ENCODE measurements at regions not wholly inside any gene's neighbourhood (a gene's known extent, or its start where the extent isn't known, plus 50 kb on each side); places are given as distances from the start of the nearest gene placed in this dataset.

DNA sequence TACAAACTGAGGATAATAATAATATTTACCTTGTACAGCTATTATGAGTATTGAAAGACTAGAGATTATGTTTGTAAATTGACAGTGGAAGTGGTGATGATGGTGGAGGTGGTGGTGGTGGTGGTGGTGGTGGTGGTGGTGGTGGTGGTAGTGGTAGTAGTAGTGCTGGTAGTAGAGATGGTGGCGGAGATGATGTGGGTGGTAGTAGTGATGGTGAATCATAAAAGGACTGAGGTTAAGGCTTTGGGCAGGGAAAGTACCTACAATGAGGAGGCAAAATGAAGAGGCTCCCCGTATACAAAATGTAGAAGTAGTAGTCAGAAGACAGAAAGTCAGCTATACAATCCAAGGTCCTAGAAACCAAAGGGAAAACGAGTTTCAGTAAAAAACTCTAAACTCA is 214.1 kb downstream of the BCOR start:
- no peaks in the 10 kb centered on the region for H3K36me3 Mint-ChIP-seq
- no peaks in the 10 kb centered on the region for H3K27me3 Mint-ChIP-seq
- no peaks in the 10 kb centered on the region for H3K4me1 ChIP-seq (ENCODE audit: insufficient read depth, low read length)
- no peaks in the 10 kb centered on the region for H3K36me3 ChIP-seq (ENCODE audit: insufficient read depth, low read length)
- H3K27ac Mint-ChIP-seq = peak overlapping the region in 4 of 7 donors; percentile 9 to 72 (median 48)
- peak in 1 of 5 donors; percentile 8 for DNase-seq
- peaks cover 2 to 11% (median 8%) of the 10 kb centered on the region in 4 donors for H3K4me1 Mint-ChIP-seq
- peaks cover 0 to 5% (median 2%) of the 10 kb centered on the region in 8 donors for H3K9me3 Mint-ChIP-seq
- H3K4me3 ChIP-seq (ENCODE audit: low read length in 2 of 2) = no peak overlapping the region
- no peak overlapping the region for H3K4me3 Mint-ChIP-seq
- ChIA-PET POLR2A (ENCODE audit: partially characterized antibody) (no interaction called here), CTCF (ENCODE audit: partially characterized antibody) (no interaction called here)
- intact Hi-C loops (cut with micrococcal nuclease) = no loop called here
- H3K27ac ChIP-seq (ENCODE audit: low read depth, low read length) = no peak overlapping the region
- no peaks in the 10 kb centered on the region for H3K9me3 ChIP-seq (ENCODE audit: control insufficient read depth in 1 of 2, low read length in 2 of 2)
- no peaks in the 10 kb centered on the region for H3K27me3 ChIP-seq (ENCODE audit: insufficient read depth, low read length)

DNA sequence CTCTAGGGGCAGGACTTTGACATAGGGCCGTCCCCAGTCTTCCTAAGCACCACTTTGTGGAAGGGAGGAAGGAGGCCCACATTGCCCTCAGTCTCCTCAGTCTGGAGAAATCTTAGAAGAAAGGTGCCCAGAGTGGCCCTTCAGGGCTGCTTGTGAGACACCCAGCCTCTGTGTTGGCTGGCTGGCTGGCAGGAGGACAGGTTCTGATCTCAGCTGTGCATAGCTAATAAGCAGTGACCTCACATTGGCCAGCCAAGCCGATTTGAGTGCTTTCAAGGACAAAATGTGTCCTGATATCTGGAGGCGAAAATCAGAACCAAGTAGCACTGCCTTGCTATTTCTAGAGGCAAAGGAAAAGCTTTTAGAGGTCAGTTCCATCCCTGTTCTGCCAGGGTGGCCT is 211.5 kb downstream of the BCOR start:
- H3K27ac ChIP-seq (ENCODE audit: low read depth, low read length) = no peak overlapping the region
- Mint-ChIP-seq H3K4me1 (peaks cover 3 to 20% (median 8%) of the 10 kb centered on the region in 4 donors), H3K27ac (no peak overlapping the region), H3K27me3 (no peaks in the 10 kb centered on the region), H3K36me3 (no peaks in the 10 kb centered on the region), H3K9me3 (peaks cover 0 to 5% (median 2%) of the 10 kb centered on the region in 8 donors), H3K4me3 (no peak overlapping the region)
- no peaks in the 10 kb centered on the region for H3K36me3 ChIP-seq (ENCODE audit: insufficient read depth, low read length)
- ChIA-PET CTCF (ENCODE audit: partially characterized antibody) (no interaction called here), POLR2A (ENCODE audit: partially characterized antibody) (no interaction called here)
- H3K4me3 ChIP-seq (ENCODE audit: low read length in 2 of 2) = no peak overlapping the region
- H3K27me3 ChIP-seq (ENCODE audit: insufficient read depth, low read length) = no peaks in the 10 kb centered on the region
- H3K4me1 ChIP-seq (ENCODE audit: insufficient read depth, low read length) = peaks cover under 1% of the 10 kb centered on the region
- intact Hi-C loops (cut with micrococcal nuclease) = no loop called here
- no peaks in the 10 kb centered on the region for H3K9me3 ChIP-seq (ENCODE audit: control insufficient read depth in 1 of 2, low read length in 2 of 2)
- no peak for DNase-seq

DNA sequence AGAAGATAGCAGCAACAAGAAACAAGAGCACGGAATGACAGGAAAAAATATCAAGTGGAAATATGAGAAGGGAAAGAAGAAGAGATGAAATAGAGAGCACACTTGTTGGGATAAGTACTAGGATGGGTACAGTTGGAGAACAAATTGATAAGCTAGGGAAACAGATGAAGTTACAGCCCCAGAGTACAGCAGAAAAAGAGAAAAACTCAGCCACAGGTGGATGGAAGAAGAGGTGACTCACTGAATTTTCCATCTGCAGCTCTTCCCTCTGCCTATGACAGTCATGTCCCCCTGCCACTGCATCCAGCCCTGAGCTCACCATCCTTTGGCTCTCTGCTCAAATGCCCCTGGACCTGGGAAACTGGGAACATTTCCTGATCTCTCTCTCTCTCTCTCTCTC is 209.0 kb downstream of the BCOR start:
- Histone ChIP-seq H3K4me1 (ENCODE audit: insufficient read depth, low read length) (peaks cover 9% of the 10 kb centered on the region), H3K9me3 (ENCODE audit: control insufficient read depth in 1 of 2, low read length in 2 of 2) (no peaks in the 10 kb centered on the region), H3K27me3 (ENCODE audit: insufficient read depth, low read length) (no peaks in the 10 kb centered on the region), H3K36me3 (ENCODE audit: insufficient read depth, low read length) (no peaks in the 10 kb centered on the region), H3K4me3 (ENCODE audit: low read length in 2 of 2) (no peak overlapping the region), H3K27ac (ENCODE audit: low read depth, low read length) (no peak overlapping the region)
- Mint-ChIP-seq H3K4me1 (peaks cover 12 to 20% (median 13%) of the 10 kb centered on the region in 4 donors), H3K4me3 (no peak overlapping the region), H3K27me3 (no peaks in the 10 kb centered on the region), H3K27ac (peak overlapping the region in 2 of 7 donors; percentile 57 to 58), H3K36me3 (no peaks in the 10 kb centered on the region), H3K9me3 (peaks cover 0 to 3% (median 0%) of the 10 kb centered on the region in 8 donors)
- ChIA-PET POLR2A (ENCODE audit: partially characterized antibody) (no interaction called here), CTCF (ENCODE audit: partially characterized antibody) (no interaction called here)
- DNase-seq = no peak
- intact Hi-C loops (cut with micrococcal nuclease) = no loop called here

DNA sequence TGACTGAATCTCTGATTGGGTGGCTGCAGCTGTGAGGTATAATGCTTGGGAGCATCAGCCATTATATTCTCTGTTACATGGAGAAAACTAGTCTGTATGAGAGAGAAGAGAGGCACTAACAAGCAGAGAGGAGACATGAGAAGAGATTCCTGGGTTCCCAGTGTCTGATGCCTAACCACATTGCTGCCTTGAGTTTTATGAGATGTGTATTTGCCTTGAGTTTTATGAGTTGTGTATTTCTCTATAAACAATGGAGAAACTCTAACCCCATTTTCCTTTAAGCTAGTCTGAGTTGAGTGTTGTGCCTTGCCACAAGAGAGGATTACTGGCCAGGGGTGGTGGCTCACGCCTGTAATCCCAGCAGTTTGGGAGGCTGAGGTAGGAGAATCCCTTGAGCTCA is 208.1 kb downstream of the BCOR start:
- POLR2A ChIA-PET (ENCODE audit: partially characterized antibody) = no interaction called here
- no peaks in the 10 kb centered on the region for H3K36me3 ChIP-seq (ENCODE audit: insufficient read depth, low read length)
- H3K9me3 ChIP-seq (ENCODE audit: control insufficient read depth in 1 of 2, low read length in 2 of 2) = no peaks in the 10 kb centered on the region
- Mint-ChIP-seq H3K4me1 (peaks cover 6 to 17% (median 9%) of the 10 kb centered on the region in 4 donors), H3K27ac (no peak overlapping the region), H3K9me3 (no peaks in the 10 kb centered on the region), H3K4me3 (no peak overlapping the region), H3K27me3 (no peaks in the 10 kb centered on the region), H3K36me3 (no peaks in the 10 kb centered on the region)
- intact Hi-C loops (cut with micrococcal nuclease) = no loop called here
- CTCF ChIA-PET (ENCODE audit: partially characterized antibody) = no interaction called here
- H3K27ac ChIP-seq (ENCODE audit: low read depth, low read length) = no peak overlapping the region
- H3K4me3 ChIP-seq (ENCODE audit: low read length in 2 of 2) = no peak overlapping the region
- no peaks in the 10 kb centered on the region for H3K27me3 ChIP-seq (ENCODE audit: insufficient read depth, low read length)
- peaks cover 9% of the 10 kb centered on the region for H3K4me1 ChIP-seq (ENCODE audit: insufficient read depth, low read length)
- no peak for DNase-seq

DNA sequence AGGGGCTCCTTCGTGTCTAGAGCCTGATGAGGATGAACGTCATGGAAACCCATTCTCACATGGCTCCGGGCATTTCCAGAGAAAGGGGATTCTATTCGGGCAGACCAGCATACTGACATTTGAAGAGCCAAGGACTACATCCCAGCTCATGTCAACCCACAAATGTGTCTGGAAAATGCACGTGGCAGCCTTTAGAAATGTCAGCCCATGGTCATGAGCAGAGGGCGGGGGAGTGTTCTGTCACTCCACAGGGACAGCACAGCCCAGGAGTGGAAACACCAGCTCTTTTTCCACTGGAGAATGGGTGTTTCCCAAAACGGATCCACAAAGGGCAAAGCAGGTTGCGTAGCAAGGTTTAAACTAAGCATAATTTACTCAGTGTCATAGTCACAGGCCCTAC is 207.0 kb downstream of the BCOR start:
- intact Hi-C loops (cut with micrococcal nuclease) = no loop called here
- Histone ChIP-seq H3K27me3 (ENCODE audit: insufficient read depth, low read length) (no peaks in the 10 kb centered on the region), H3K4me3 (ENCODE audit: low read length in 2 of 2) (no peak overlapping the region), H3K4me1 (ENCODE audit: insufficient read depth, low read length) (peaks cover 9% of the 10 kb centered on the region), H3K36me3 (ENCODE audit: insufficient read depth, low read length) (no peaks in the 10 kb centered on the region), H3K9me3 (ENCODE audit: control insufficient read depth in 1 of 2, low read length in 2 of 2) (no peaks in the 10 kb centered on the region), H3K27ac (ENCODE audit: low read depth, low read length) (no peak overlapping the region)
- Mint-ChIP-seq H3K9me3 (no peaks in the 10 kb centered on the region), H3K4me1 (peaks cover 6 to 17% (median 9%) of the 10 kb centered on the region in 4 donors), H3K4me3 (no peak overlapping the region), H3K27ac (no peak overlapping the region), H3K27me3 (no peaks in the 10 kb centered on the region), H3K36me3 (no peaks in the 10 kb centered on the region)
- DNase-seq = no peak
- POLR2A ChIA-PET (ENCODE audit: partially characterized antibody) = no interaction called here
- CTCF ChIA-PET (ENCODE audit: partially characterized antibody) = no interaction called here

DNA sequence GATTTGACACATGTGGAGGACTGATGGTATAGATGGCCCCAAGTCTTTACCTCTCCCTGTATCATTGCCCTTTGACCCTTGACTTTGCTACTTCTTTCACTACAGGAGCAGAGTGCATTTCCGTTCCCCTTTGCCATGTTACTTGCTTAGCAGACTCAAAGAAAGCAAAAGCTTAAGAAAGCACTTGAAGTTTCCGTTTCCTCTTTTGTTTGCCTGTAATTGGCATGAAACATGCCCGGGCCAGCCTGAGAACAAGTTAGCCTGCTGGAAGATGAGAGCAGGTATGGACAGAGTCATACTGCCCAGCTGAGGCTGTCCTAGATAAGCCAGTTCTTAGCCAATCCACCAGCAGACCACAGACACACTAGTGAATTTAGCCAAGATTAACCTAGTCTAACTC is 206.0 kb downstream of the BCOR start:
- H3K27ac ChIP-seq (ENCODE audit: low read depth, low read length) = no peak overlapping the region

DNA sequence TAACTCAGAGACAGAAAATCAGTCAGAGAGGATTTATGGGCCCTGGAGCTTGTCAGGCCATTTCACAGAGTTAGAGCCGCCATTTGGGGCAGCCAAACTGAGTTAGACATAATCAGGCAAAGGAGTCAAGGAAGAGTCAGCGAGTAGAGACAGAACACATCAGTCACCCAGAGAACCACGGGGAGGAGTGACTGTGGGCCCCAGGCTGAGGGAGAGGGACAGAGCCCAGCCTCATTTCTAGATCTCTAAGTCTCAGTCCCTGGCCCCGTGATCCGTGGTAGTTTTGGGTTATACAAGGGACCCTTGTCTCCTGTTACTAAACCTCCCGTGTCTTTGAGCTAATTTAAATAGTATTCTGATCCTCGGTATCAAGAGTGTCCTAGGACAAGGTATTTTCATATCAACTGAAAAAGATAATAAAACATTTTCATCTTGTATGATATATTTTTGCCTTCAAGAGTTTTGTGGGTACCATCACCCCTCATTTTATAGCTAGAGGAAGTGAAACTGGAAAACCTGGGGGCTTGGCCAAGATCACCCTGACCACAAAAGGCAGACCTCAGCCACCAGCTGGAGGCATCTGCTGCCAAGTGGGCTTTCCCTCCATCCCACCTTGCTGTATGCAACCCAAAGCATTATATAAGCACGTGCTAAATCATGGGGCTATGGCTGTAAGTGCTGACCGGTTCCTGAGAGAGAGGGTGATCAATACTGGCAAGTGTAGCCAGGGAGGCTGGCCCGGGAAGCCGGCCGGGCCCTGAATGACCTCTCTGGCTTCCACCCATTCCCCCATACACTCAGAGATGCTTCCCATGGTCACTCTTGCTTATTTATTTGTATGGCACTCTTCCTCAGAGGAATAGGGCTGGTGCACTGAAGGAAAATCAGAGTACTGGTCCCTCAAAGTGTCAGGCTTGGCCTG is 204.1 kb downstream of the BCOR start:
- Mint-ChIP-seq H3K9me3 (no peaks in the 10 kb centered on the region), H3K27ac (no peak overlapping the region), H3K27me3 (no peaks in the 10 kb centered on the region), H3K36me3 (no peaks in the 10 kb centered on the region), H3K4me1 (peaks cover 6 to 17% (median 9%) of the 10 kb centered on the region in 4 donors), H3K4me3 (no peak overlapping the region)
- Histone ChIP-seq H3K27me3 (ENCODE audit: insufficient read depth, low read length) (no peaks in the 10 kb centered on the region), H3K4me3 (ENCODE audit: low read length in 2 of 2) (no peak overlapping the region), H3K36me3 (ENCODE audit: insufficient read depth, low read length) (no peaks in the 10 kb centered on the region), H3K4me1 (ENCODE audit: insufficient read depth, low read length) (peaks cover 9% of the 10 kb centered on the region), H3K9me3 (ENCODE audit: control insufficient read depth in 1 of 2, low read length in 2 of 2) (no peaks in the 10 kb centered on the region), H3K27ac (ENCODE audit: low read depth, low read length) (no peak overlapping the region)
- POLR2A ChIA-PET (ENCODE audit: partially characterized antibody) = no interaction called here
- CTCF ChIA-PET (ENCODE audit: partially characterized antibody) = no interaction called here
- no peak for DNase-seq
- intact Hi-C loops (cut with micrococcal nuclease) = no loop called here

More for the DNA sequence above, 206.0 kb downstream of the BCOR start:
- intact Hi-C loops (cut with micrococcal nuclease) = no loop called here
- ChIA-PET POLR2A (ENCODE audit: partially characterized antibody) (interaction anchor here (1.0 kb wide), 1 partner anchor 37 kb away, joined by 4 read pairs; no protein-coding TSS in a partner anchor), CTCF (ENCODE audit: partially characterized antibody) (no interaction called here)
- peaks cover 9% of the 10 kb centered on the region for H3K4me1 ChIP-seq (ENCODE audit: insufficient read depth, low read length)
- no peaks in the 10 kb centered on the region for H3K27me3 ChIP-seq (ENCODE audit: insufficient read depth, low read length)
- Mint-ChIP-seq H3K36me3 (no peaks in the 10 kb centered on the region), H3K27ac (peak overlapping the region in 5 of 7 donors; percentile 0 to 89 (median 83)), H3K9me3 (no peaks in the 10 kb centered on the region), H3K27me3 (no peaks in the 10 kb centered on the region), H3K4me3 (peak overlapping the region in 1 of 8 donors; percentile 11), H3K4me1 (peaks cover 6 to 17% (median 9%) of the 10 kb centered on the region in 4 donors)
- no peaks in the 10 kb centered on the region for H3K36me3 ChIP-seq (ENCODE audit: insufficient read depth, low read length)
- no peak for DNase-seq
- no peak overlapping the region for H3K4me3 ChIP-seq (ENCODE audit: low read length in 2 of 2)
- H3K9me3 ChIP-seq (ENCODE audit: control insufficient read depth in 1 of 2, low read length in 2 of 2) = no peaks in the 10 kb centered on the region

All from CD4-positive, alpha-beta memory T cell (primary cell).